ENCODE measurements at regions not wholly inside any gene's neighbourhood (a gene's known extent, or its start where the extent isn't known, plus 50 kb on each side); places are given as distances from the start of the nearest gene placed in this dataset.

DNA sequence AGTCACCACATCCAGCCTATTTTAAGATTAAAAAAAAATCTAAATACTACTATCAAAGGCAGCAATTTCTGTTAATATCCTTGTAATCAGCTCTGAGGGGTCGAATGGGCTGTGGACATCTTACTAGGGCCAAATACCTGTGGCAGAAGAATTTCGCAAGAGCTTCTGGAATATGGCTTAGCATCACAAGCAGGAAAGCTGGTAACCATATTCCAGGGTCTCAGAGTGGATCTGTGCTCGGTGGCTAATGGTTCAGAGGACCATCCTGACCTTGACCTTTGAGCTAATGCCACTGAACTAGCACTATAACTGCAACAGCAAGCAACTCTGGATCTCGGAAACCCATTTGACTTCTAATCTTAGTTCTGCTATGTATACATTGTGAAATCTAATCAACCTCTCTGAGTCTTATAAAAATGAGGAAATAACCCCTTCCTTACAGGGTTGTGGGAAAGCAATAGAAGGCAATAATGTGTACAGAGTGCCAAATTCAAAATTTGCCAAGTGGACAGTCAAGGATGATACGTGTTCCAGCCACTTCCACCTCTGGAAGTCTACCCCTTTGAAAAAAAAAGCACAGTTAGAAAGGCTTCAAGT is 65.5 kb downstream of the CYP26A1 start:
- Histone ChIP-seq H2AFZ (ENCODE audit: low read depth, low read length) (no peak overlapping the region), H3K79me2 (ENCODE audit: control insufficient read depth, insufficient read depth, low read length) (no peaks in the 10 kb centered on the region), H3K4me3 (replicated peaks in 1 of 3; ENCODE audit: insufficient read depth in 1 of 3, low read depth in 1 of 3, low read length in 3 of 3) (no peak overlapping the region), H3K36me3 (ENCODE audit: control insufficient read depth in 2 of 2, extremely low read depth in 1 of 2, insufficient read depth in 2 of 2, low read length in 2 of 2) (no peaks in the 10 kb centered on the region), H3K4me1 (ENCODE audit: control insufficient read depth, extremely low read depth, insufficient read depth, low read length) (no peaks in the 10 kb centered on the region), H3K27ac (ENCODE audit: insufficient read depth, low read depth, low read length) (no peak overlapping the region), H3K9me1 (replicated peaks; ENCODE audit: control insufficient read depth, extremely low read depth, insufficient read depth, low read length) (no peaks in the 10 kb centered on the region), H4K20me1 (replicated peaks; ENCODE audit: control insufficient read depth, extremely low read depth, insufficient read depth, low read length) (no peaks in the 10 kb centered on the region), H3K27me3 (ENCODE audit: control insufficient read depth in 2 of 2, insufficient read depth in 2 of 2, low read length in 2 of 2) (peaks cover 3 to 12% of the 10 kb centered on the region in 2 experiments), H3K9me3 (replicated peaks; ENCODE audit: control insufficient read depth, insufficient read depth, low read length) (no peaks in the 10 kb centered on the region), H3K4me2 (ENCODE audit: insufficient read depth, low read length) (no peak overlapping the region), H3K9ac (replicated peaks; ENCODE audit: extremely low read depth, insufficient read depth, low read length) (no peak overlapping the region)
- dilution Hi-C loops (cut with MboI; ENCODE audit: extremely low pct_ligation_motif_present, low sequenced_read_pairs) (no loop called here), intact Hi-C loops (cut with micrococcal nuclease) (no loop called here)
- TF ChIP-seq POLR2A (IDR thresholded peaks at IDR 0.05; ENCODE audit: low read depth, low read length) (no peak), JUN (IDR thresholded peaks at IDR 0.05; ENCODE audit: borderline replicate concordance, insufficient read depth, insufficient read length, low read depth) (no peak), CTCF (IDR thresholded peaks at IDR 0.05; ENCODE audit: extremely low read depth in 1 of 2, insufficient read depth in 1 of 2, low read depth in 1 of 2, low read length in 2 of 2) (no peak), GATA2 (IDR thresholded peaks at IDR 0.05; ENCODE audit: insufficient read depth, insufficient read length, low read depth, low read length) (no peak), MYC (IDR thresholded peaks at IDR 0.05; ENCODE audit: low read depth, low read length) (no peak), EZH2 (IDR thresholded peaks at IDR 0.05; ENCODE audit: borderline replicate concordance, low read depth, low read length, severe bottlenecking) (no peak), POLR2AphosphoS5 (IDR thresholded peaks at IDR 0.05; ENCODE audit: insufficient read depth, low read depth, low read length) (no peak), FOS (IDR thresholded peaks at IDR 0.05; ENCODE audit: borderline replicate concordance, insufficient read depth, low read length) (no peak)
- TF ChIP-seq, protein P1, sequence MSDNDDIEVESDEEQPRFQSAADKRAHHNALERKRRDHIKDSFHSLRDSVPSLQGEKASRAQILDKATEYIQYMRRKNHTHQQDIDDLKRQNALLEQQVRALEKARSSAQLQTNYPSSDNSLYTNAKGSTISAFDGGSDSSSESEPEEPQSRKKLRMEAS (IDR thresholded peaks at IDR 0.05; ENCODE audit: insufficient read depth, insufficient read length), result no peak
- DNase-seq (ENCODE audit: low read depth, low spot score) (no peak), FAIRE-seq (no peak)
- ChIA-PET POLR2A (no interaction called here), CTCF (interaction anchor here (1.0 to 1.8 kb wide), 2 partner anchors 23 to 25 kb away, joined by 3 read pairs; no protein-coding TSS in a partner anchor)
- BruUV-seq (replicated peaks), result no TSS peak
